Hepatocyte (in vitro differentiated cells): ENCODE measurements at regions not wholly inside any gene's neighbourhood (a gene's known extent, or its start where the extent isn't known, plus 50 kb on each side); places are given as distances from the start of the nearest gene placed in this dataset.

ENCODE experiments used
- DNase-seq: peaks from one replicate; pipeline ENCODE4 v3.0.0-alpha.2; 2016; ENCODE audit warnings: low spot score
- H2AFZ ChIP-seq: fragments of 200-600 bp; sonication (generic); 2 replicates; pipeline ENCODE4 v1.6.0; 2016; ENCODE audit warnings: antibody characterized with exemption, mild to moderate bottlenecking
- H3K27ac ChIP-seq: fragments of 200-600 bp; sonication (generic); 2 replicates; pipeline ENCODE4 v1.5.1; 2016; ENCODE audit warnings: mild to moderate bottlenecking
- H3K27me3 ChIP-seq: fragments of 200-600 bp; sonication (generic); 2 replicates; pipeline ENCODE4 v1.6.1; 2016
- H3K36me3 ChIP-seq: fragments of 200-600 bp; sonication (generic); replicated peaks from 2 replicates; pipeline ENCODE4 v1.5.1; 2016; ENCODE audit warnings: low read depth; ENCODE audit not compliant: insufficient read depth
- H3K4me1 ChIP-seq: fragments of 200-600 bp; sonication (generic); 2 replicates; pipeline ENCODE4 v1.5.1; 2016; ENCODE audit warnings: mild to moderate bottlenecking, moderate library complexity; ENCODE audit not compliant: insufficient read depth
- H3K4me2 ChIP-seq: fragments of 200-600 bp; sonication (generic); 2 replicates; pipeline ENCODE4 v1.6.0; 2016
- H3K4me3 ChIP-seq: fragments of 200-600 bp; sonication (generic); 2 replicates; pipeline ENCODE4 v1.5.1; 2016; ENCODE audit warnings: mild to moderate bottlenecking
- H3K79me2 ChIP-seq: fragments of 200-600 bp; sonication (generic); 2 replicates; pipeline ENCODE4 v1.6.0; 2017; ENCODE audit warnings: mild to moderate bottlenecking
- H3K9me2 ChIP-seq: fragments of 200-600 bp; sonication (generic); replicated peaks from 2 replicates; pipeline ENCODE4 v1.6.0; 2017; ENCODE audit warnings: mild to moderate bottlenecking; ENCODE audit not compliant: insufficient read depth
- H3K9me3 ChIP-seq: fragments of 200-600 bp; sonication (generic); 2 replicates; pipeline ENCODE4 v1.5.1; 2016; ENCODE audit warnings: low read depth, mild to moderate bottlenecking
- H4K20me1 ChIP-seq: fragments of 200-600 bp; sonication (generic); 2 replicates; pipeline ENCODE4 v1.6.0; 2016; ENCODE audit warnings: mild to moderate bottlenecking; ENCODE audit not compliant: insufficient read depth, poor library complexity, severe bottlenecking
- EZH2 ChIP-seq: fragments of 200-600 bp; sonication (generic); IDR thresholded peaks from 2 replicates; pipeline ENCODE4 v1.6.1; 2016; ENCODE audit warnings: antibody characterized with exemption, mild to moderate bottlenecking, borderline replicate concordance
- EZH2phosphoT487 ChIP-seq: fragments of 200-600 bp; sonication (generic); IDR thresholded peaks from one replicate; pipeline ENCODE4 v1.6.1; 2018; ENCODE audit warnings: antibody characterized with exemption, mild to moderate bottlenecking, low read depth, moderate library complexity; ENCODE audit not compliant: unreplicated experiment, severe bottlenecking
- WGBS: methylation state at CpG from one replicate; pipeline ENCODE4 v1.1.6; 2016; ENCODE audit warnings: low lambda C conversion rate; ENCODE audit errors: missing lambda C conversion rate; 5-methylcytosine and 5-hydroxymethylcytosine counted together
- TF ChIP-seq, protein P1 (sequence below): fragments of 200-600 bp; sonication (generic); IDR thresholded peaks from 2 replicates; pipeline ENCODE4 v1.5.1; 2016; ENCODE audit warnings: antibody characterized with exemption, mild to moderate bottlenecking; ENCODE audit not compliant: poor library complexity

DNA sequence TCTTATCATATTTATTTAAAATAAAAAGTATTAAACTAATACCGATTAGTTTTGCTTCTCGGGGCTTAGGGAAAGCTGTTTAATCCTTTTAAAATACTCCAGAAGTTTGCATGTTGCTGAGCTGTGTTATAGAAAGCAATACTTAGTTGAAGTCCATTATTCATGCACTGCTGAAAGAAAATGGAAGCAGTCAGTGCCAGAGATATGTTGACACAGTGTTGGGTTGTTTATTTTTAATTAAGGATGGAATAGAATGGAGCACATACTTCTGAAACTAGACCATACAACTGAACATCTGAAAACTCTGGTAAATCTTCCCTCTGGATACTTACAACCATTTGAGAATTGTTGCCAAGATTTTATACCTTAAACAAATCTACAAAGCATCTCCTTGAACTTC is 282.7 kb upstream of the CCDC179 start:
- H3K9me2 ChIP-seq = no peaks in the 10 kb centered on the region
- DNase-seq = no peak
- no peaks in the 10 kb centered on the region for H3K27me3 ChIP-seq
- no peaks in the 10 kb centered on the region for H3K9me3 ChIP-seq
- H2AFZ ChIP-seq = no peak overlapping the region
- no peaks in the 10 kb centered on the region for H4K20me1 ChIP-seq
- 59% methylated on average over 2 of the region's 2 CpGs for WGBS
- H3K27ac ChIP-seq = no peak overlapping the region
- TF ChIP-seq EZH2phosphoT487 (no peak), EZH2 (no peak)
- TF ChIP-seq, protein P1, sequence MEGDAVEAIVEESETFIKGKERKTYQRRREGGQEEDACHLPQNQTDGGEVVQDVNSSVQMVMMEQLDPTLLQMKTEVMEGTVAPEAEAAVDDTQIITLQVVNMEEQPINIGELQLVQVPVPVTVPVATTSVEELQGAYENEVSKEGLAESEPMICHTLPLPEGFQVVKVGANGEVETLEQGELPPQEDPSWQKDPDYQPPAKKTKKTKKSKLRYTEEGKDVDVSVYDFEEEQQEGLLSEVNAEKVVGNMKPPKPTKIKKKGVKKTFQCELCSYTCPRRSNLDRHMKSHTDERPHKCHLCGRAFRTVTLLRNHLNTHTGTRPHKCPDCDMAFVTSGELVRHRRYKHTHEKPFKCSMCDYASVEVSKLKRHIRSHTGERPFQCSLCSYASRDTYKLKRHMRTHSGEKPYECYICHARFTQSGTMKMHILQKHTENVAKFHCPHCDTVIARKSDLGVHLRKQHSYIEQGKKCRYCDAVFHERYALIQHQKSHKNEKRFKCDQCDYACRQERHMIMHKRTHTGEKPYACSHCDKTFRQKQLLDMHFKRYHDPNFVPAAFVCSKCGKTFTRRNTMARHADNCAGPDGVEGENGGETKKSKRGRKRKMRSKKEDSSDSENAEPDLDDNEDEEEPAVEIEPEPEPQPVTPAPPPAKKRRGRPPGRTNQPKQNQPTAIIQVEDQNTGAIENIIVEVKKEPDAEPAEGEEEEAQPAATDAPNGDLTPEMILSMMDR = no peak
- no peaks in the 10 kb centered on the region for H3K4me1 ChIP-seq
- H3K79me2 ChIP-seq = no peaks in the 10 kb centered on the region
- H3K36me3 ChIP-seq = no peaks in the 10 kb centered on the region
- H3K4me3 ChIP-seq = no peak overlapping the region
- H3K4me2 ChIP-seq = no peak overlapping the region

DNA sequence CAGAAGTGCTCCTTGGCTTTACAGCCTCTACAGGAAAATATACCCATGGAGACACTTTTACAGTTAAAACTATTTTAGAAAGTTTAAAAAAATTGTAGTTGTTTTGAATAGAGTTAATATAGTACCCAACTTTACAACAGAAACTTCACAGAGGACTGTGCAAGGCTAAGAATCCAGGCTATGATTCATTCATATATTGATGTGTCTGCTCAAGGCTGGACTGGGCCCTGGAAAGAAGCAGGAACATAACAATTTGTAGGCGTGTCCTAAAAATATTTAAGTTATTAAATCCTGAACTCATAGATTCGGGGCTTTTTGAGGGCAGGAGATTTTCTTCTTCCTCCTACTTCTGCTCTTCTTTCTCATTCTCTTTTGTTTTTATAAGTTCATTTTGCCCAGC is 291.5 kb upstream of the CCDC179 start:
- Histone ChIP-seq H3K27ac (no peak overlapping the region), H3K27me3 (no peaks in the 10 kb centered on the region), H3K4me1 (no peaks in the 10 kb centered on the region), H3K36me3 (no peaks in the 10 kb centered on the region), H3K9me2 (no peaks in the 10 kb centered on the region), H3K4me2 (no peak overlapping the region), H4K20me1 (no peaks in the 10 kb centered on the region), H2AFZ (no peak overlapping the region), H3K4me3 (no peak overlapping the region), H3K9me3 (no peaks in the 10 kb centered on the region), H3K79me2 (no peaks in the 10 kb centered on the region)
- no peak for DNase-seq
- WGBS = 88% methylated on average over 2 of the region's 2 CpGs
- TF ChIP-seq EZH2 (no peak), EZH2phosphoT487 (no peak)
- TF ChIP-seq, protein P1 = no peak

DNA sequence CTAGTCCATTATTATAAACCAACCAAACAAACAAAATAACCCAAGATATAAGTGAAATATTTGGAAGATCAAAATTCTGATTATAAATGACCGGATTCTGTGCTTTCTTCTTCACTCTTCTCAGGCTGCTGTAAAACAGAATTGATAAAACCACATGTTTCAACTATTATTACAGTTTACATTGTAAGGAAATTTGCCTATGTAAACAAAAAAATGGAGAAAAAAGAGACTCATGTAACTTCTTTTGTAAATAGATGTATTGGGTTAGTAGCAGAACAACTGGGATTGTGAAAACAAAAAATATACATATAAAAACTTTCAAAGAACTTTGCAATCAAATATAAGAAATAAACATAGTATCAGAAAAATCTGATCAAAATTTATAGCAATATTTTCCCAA is 295.2 kb upstream of the CCDC179 start:
- H3K9me2 ChIP-seq = no peaks in the 10 kb centered on the region
- no peak overlapping the region for H3K4me2 ChIP-seq
- DNase-seq = no peak
- H2AFZ ChIP-seq = no peak overlapping the region
- no peaks in the 10 kb centered on the region for H3K36me3 ChIP-seq
- no peak overlapping the region for H3K27ac ChIP-seq
- H3K9me3 ChIP-seq = no peaks in the 10 kb centered on the region
- no peaks in the 10 kb centered on the region for H3K4me1 ChIP-seq
- TF ChIP-seq, protein P1 = no peak
- TF ChIP-seq EZH2 = no peak
- TF ChIP-seq EZH2phosphoT487 = no peak
- no peaks in the 10 kb centered on the region for H3K79me2 ChIP-seq
- WGBS = 93% methylated on average over 1 of the region's 1 CpG
- H3K27me3 ChIP-seq = no peaks in the 10 kb centered on the region
- H3K4me3 ChIP-seq = no peak overlapping the region
- no peaks in the 10 kb centered on the region for H4K20me1 ChIP-seq

DNA sequence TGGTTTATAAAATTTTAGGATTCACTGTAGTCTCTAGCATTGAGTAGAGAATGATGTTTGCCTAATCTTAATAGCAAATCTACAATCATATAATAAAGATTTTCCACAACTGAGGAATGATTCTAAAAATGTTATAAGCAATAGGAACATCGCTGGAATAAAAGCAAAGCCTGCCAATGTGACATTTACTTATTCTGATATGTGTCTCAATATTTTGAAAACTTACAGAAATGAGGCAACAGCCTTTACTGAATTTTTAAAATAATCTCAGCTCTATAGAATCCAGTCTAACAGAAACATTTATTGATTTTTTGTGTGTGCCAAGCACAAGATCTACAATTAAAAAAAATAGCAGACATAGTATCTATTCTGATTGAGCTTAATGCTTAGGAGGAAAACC is 303.7 kb upstream of the CCDC179 start:
- 90% methylated on average over 1 of the region's 1 CpG for WGBS
- Histone ChIP-seq H3K27ac (no peak overlapping the region), H3K9me2 (no peaks in the 10 kb centered on the region), H3K9me3 (no peaks in the 10 kb centered on the region), H3K36me3 (no peaks in the 10 kb centered on the region), H4K20me1 (no peaks in the 10 kb centered on the region), H3K27me3 (no peaks in the 10 kb centered on the region), H3K4me3 (no peak overlapping the region), H3K4me1 (no peaks in the 10 kb centered on the region), H3K79me2 (no peaks in the 10 kb centered on the region), H3K4me2 (no peak overlapping the region), H2AFZ (no peak overlapping the region)
- TF ChIP-seq, protein P1 = no peak
- TF ChIP-seq EZH2phosphoT487 (no peak), EZH2 (no peak)
- no peak for DNase-seq
